Psoas muscle (tissue), 7 donors: ENCODE measurements at regions not wholly inside any gene's neighbourhood (a gene's known extent, or its start where the extent isn't known, plus 50 kb on each side); places are given as distances from the start of the nearest gene placed in this dataset.

ENCODE experiments used
- ATAC-seq, 4 donors: fragments of 200-7000 bp; cut with Tn5 transposase; one replicate each; pipeline ENCODE4 v1.9.1; 2020; ENCODE audit warnings: moderate library complexity in 3 of 4, mild to moderate bottlenecking in 2 of 4
- DNase-seq, 2 donors: peaks; one replicate each; pipeline ENCODE4 v3.0.0-alpha.2; 2020
- H3K27ac ChIP-seq: fragments of 200-600 bp; one replicate; pipeline ENCODE4 v1.8.0; 2022
- H3K27me3 ChIP-seq, 3 donors: fragments of 200-600 bp in 1 of 3; one replicate each; pipeline versions ENCODE4 v1.6.1 to v1.8.0; 2013 to 2022; ENCODE audit warnings: low read length in 2 of 3, mild to moderate bottlenecking in 2 of 3, moderate library complexity in 1 of 3; ENCODE audit not compliant: insufficient read depth in 3 of 3
- H3K36me3 ChIP-seq, 2 donors: fragments of 200-600 bp in 1 of 2; one replicate each; pipeline versions ENCODE4 v1.6.1 to v1.8.0; 2013 to 2022; ENCODE audit warnings: low read depth in 1 of 2, mild to moderate bottlenecking in 1 of 2, moderate library complexity in 1 of 2; ENCODE audit not compliant: insufficient read depth in 1 of 2
- H3K4me1 ChIP-seq: fragments of 200-600 bp; one replicate; pipeline ENCODE4 v1.8.0; 2022
- H3K4me3 ChIP-seq: fragments of 200-600 bp; one replicate; pipeline ENCODE4 v1.8.0; 2022; ENCODE audit warnings: mild to moderate bottlenecking
- H3K9me3 ChIP-seq: fragments of 200-600 bp; one replicate; pipeline ENCODE4 v1.8.0; 2022
- WGBS, 3 donors: extraction: QIAGEN DNeasy Blood & Tissue Kit; methylation state at CpG; one replicate each; pipeline versions ENCODE4 v1.1.6 to v1.1.7; 2013; 5-methylcytosine and 5-hydroxymethylcytosine counted together
- intact Hi-C, 2 donors: fragments of 100-400 bp; cut with DNase I; formaldehyde crosslinking; loops; one replicate each; pipeline versions ENCODE4 v1.11.0 to v1.14.2; 2022
- TF ChIP-seq, protein P1 (sequence below): fragments of 200-600 bp; IDR thresholded peaks from one replicate; pipeline ENCODE4 v1.8.0; 2022; ENCODE audit warnings: antibody characterized with exemption
- donor health status: healthy with polysubstance abuse.
- donor health status: DM: no; HTN: no; CAD: no; lungs with moderate emphysema.
- donor health status: Bipolar disorder and iron deficiency.
- donor health status: healthy.
- donor health status: DM: yes; HTN: yes; CAD: no.
- donor health status: DM: no; HTN: no; CAD: no.
- donor health status: DM: yes; HTN: yes; CAD: no.

DNA sequence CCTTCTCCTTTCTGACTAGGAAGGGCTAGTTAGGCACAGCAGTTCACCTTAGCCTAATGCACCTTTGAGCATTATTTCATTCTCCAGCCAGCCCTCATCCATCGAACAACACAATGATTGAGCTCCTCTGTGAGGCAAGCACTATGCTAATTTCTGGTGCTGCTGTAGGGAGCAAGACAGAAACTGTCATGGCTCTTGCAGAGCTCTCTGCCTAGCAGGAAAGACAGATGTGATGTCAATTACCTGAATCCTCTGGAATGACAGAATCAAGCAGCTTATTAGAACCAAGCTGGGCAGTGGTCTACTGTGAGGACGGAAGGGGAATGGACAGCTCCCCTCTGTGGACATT lies 256.1 kb upstream of the NOCT start:
- H3K4me3 ChIP-seq: no peak overlapping the region
- WGBS, 3 donors: 77 to 83% (median 80%) methylated on average over 2 of the region's 2 CpGs
- no peaks in the 10 kb centered on the region for H3K36me3 ChIP-seq
- no peak for DNase-seq
- TF ChIP-seq, protein P1, sequence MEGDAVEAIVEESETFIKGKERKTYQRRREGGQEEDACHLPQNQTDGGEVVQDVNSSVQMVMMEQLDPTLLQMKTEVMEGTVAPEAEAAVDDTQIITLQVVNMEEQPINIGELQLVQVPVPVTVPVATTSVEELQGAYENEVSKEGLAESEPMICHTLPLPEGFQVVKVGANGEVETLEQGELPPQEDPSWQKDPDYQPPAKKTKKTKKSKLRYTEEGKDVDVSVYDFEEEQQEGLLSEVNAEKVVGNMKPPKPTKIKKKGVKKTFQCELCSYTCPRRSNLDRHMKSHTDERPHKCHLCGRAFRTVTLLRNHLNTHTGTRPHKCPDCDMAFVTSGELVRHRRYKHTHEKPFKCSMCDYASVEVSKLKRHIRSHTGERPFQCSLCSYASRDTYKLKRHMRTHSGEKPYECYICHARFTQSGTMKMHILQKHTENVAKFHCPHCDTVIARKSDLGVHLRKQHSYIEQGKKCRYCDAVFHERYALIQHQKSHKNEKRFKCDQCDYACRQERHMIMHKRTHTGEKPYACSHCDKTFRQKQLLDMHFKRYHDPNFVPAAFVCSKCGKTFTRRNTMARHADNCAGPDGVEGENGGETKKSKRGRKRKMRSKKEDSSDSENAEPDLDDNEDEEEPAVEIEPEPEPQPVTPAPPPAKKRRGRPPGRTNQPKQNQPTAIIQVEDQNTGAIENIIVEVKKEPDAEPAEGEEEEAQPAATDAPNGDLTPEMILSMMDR: no peak
- H3K27me3 ChIP-seq: no peaks in the 10 kb centered on the region
- H3K4me1 ChIP-seq: no peaks in the 10 kb centered on the region
- H3K27ac ChIP-seq: no peak overlapping the region
- H3K9me3 ChIP-seq: no peaks in the 10 kb centered on the region
- intact Hi-C loops: no loop called here
- ATAC-seq: no peak

DNA sequence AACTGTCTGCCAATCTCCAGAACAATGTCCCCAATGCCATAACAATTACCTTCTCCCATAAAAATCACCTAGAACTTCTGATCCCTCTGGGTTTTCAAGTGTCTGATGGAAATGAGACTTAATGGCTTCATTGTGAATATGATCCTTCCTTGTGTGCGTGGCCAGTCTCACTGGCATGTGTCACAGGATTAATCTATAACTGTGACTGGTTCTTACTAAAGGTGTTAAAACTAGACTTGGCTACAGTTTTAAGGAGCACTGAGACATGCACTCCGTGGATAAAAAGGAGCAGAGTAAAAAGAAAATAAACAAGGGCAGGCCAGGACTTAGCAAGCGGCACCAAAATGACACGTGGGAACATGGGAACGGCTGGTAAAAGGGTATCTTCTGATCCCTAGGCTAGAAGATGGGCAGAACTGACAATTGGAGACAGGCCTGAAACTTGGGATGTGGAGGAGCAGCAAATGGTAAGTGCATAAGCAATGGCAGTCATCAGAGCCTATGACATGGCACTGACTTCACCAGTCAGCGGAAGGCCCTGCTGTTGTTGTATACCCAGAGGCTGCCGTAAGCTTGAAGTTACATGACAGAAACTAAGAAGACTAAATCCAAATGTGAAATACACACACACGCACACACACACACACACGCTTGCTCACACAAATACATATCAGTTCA lies 256.6 kb upstream of the NOCT start:
- DNase-seq (no peak), ATAC-seq (no peak)
- Histone ChIP-seq H3K27me3 (no peaks in the 10 kb centered on the region), H3K27ac (no peak overlapping the region), H3K9me3 (no peaks in the 10 kb centered on the region), H3K4me3 (no peak overlapping the region), H3K4me1 (no peaks in the 10 kb centered on the region), H3K36me3 (no peaks in the 10 kb centered on the region)
- intact Hi-C loops: no loop called here
- TF ChIP-seq, protein P1: no peak
- 86 to 87% (median 87%) methylated on average over 9 of the region's 9 CpGs for WGBS, 3 donors

DNA sequence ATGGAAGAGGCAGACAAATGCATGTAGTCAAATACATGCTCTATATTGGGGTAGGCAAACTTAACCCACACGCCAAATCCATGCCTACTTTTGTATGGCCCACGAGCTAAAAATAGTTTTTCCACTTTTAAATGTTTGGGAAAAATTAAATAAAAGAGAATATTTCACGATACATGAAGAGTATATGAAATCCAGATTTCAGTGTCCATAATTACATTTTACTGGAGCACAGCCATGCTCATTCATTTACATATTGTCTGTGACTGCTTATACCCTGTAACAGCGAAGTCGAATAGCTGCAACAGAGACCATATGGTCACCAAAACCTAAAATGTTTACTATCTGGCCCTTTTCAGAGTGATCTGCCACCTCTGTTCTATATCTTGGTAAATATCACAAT lies 257.4 kb upstream of the NOCT start:
- Histone ChIP-seq H3K27ac (no peak overlapping the region), H3K4me1 (no peaks in the 10 kb centered on the region), H3K4me3 (no peak overlapping the region), H3K27me3 (no peaks in the 10 kb centered on the region), H3K9me3 (peaks cover 3% of the 10 kb centered on the region), H3K36me3 (no peaks in the 10 kb centered on the region)
- intact Hi-C loops: no loop called here
- 88 to 94% (median 89%) methylated on average over 5 of the region's 5 CpGs for WGBS, 3 donors
- no peak for DNase-seq
- ATAC-seq: no peak
- TF ChIP-seq, protein P1: no peak

DNA sequence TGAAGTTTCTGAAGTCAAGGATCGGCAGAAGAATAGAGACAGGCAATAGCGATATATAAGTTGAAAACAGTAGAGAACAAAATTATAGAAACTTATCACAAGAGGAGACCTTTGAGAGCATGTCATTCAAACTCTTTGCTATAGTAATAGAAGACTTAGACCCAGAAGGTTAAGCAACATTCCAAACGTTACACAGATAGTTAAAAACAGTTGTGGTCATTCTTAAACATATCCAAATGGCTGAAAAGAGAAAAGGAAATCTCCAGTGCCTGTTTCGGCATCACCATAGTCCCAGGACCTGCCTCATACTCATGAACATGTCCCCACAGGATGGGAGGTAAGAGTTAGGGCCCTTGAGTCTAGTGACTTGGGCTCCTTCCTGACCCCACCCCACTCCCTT lies 258.1 kb upstream of the NOCT start:
- no peaks in the 10 kb centered on the region for H3K27me3 ChIP-seq
- ATAC-seq (no peak), DNase-seq (no peak)
- WGBS, 3 donors: 76 to 88% (median 79%) methylated on average over 4 of the region's 4 CpGs
- H3K4me1 ChIP-seq: no peaks in the 10 kb centered on the region
- TF ChIP-seq, protein P1: no peak
- intact Hi-C loops: no loop called here
- H3K9me3 ChIP-seq: peaks cover 8% of the 10 kb centered on the region
- H3K27ac ChIP-seq: no peak overlapping the region
- no peak overlapping the region for H3K4me3 ChIP-seq
- no peaks in the 10 kb centered on the region for H3K36me3 ChIP-seq

DNA sequence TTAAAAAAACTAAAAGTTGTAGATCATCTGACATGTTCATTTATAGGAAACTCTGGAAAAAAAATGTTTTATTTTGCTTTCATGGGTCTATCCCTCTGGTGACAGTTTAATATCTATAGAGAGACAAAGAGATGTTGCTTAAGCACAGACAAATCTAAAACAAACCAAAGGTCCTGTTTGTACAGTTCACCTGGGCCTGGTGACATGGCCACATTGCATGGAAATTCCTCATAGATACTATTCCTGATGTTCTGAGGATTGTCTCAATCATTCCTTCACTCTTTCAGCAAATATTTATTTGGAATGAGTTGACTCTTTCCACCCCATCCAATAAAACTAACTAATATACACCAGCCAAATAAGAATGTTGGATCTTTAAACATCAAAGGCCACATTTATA lies 259.1 kb upstream of the NOCT start:
- no peaks in the 10 kb centered on the region for H3K27me3 ChIP-seq
- intact Hi-C loops: no loop called here
- TF ChIP-seq, protein P1: no peak
- H3K9me3 ChIP-seq: peaks cover 8% of the 10 kb centered on the region
- H3K27ac ChIP-seq: no peak overlapping the region
- DNase-seq: no peak
- ATAC-seq: no peak
- H3K4me1 ChIP-seq: no peaks in the 10 kb centered on the region
- H3K4me3 ChIP-seq: no peak overlapping the region
- no peaks in the 10 kb centered on the region for H3K36me3 ChIP-seq
